ENCODE measurements at regions not wholly inside any gene's neighbourhood (a gene's known extent, or its start where the extent isn't known, plus 50 kb on each side); places are given as distances from the start of the nearest gene placed in this dataset.
A peak's percentile ranks its signal among the peaks of the same experiment; 100 is the strongest.
"Not testable (repeated sequence)": the region's sequence is repeated elsewhere in the genome, so short reads cannot be mapped to it uniquely, and the experiment has no call there.

DNA sequence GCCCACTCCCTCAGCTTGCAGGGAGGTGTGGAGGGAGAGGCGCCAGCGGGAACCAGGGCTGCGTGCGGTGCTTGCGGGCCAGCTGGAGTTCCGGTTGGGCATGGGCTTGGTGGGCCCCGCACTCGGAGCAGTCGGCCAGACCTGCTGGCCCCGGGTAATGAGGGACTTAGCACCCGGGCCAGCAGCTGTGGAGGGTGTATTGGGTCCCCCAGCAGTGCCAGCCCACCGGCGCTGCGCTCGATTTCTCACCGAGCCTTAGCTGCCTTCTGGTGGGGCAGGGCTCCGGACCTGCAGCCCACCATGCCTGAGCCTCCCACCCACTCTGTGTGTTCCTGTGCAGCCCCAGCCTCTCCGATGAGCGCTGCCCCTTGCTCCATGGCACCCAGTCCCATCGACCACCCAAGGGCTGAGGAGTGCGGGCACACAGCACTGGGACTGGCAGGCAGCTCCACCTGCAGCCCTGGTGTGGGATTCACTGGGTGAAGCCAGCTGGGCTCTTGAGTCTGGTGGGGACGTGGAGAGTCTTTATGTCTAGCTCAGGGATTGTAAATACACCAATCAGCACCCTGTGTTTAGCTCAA is 254.0 kb downstream of the DSC3 start:
- not testable (repeated sequence) for H3K27me3 ChIP-seq (ENCODE audit: control insufficient read depth, insufficient read depth, low read length); H3K4me3 ChIP-seq (ENCODE audit: insufficient read depth, low read depth, low read length); H3K36me3 ChIP-seq (replicated peaks; ENCODE audit: control insufficient read depth, insufficient read depth, low read length); DNase-seq

DNA sequence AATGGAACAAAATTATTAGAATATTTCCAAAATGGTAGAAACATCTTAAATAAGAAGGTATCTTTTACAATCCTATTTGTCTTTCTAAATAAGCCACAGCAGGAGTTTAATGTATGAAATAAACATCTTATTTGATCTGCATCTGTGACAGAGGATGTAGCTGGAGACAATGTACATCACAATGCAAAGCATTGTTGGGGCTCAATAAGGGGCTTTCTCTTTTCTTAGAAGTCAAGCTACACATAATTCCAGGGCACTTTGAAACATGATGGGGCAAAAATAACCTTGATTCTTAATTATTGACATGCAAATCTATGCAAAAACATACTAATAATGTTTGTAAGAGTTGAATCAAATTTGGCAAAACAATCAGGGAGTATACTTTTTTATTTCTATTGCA is 255.1 kb downstream of the DSC3 start:
- Histone ChIP-seq H3K36me3 (replicated peaks; ENCODE audit: control insufficient read depth, insufficient read depth, low read length) (no peaks in the 10 kb centered on the region), H3K4me3 (ENCODE audit: insufficient read depth, low read depth, low read length) (no peak overlapping the region), H3K27me3 (ENCODE audit: control insufficient read depth, insufficient read depth, low read length) (no peaks in the 10 kb centered on the region)
- DNase-seq, result peak; percentile 21

DNA sequence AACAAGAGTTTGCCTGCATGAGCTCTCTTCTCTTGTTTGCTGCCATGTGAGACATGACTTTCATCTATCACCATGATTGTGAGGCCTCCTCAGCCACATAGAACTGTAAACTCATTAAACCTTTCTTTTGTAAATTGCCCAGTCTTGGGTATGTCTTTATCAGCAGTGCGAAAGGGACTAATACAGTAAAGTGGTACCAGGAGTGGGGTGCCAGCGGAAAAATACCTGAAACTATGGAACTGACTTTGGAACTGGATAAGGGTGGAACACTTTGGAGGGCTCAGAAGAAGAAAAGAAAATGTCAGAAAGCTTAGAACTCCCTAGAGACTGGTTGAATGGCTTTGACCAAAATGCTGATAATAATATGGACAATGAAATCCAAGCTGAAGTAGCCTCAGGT is 260.9 kb downstream of the DSC3 start:
- no peak overlapping the region for H3K4me3 ChIP-seq (ENCODE audit: insufficient read depth, low read depth, low read length)
- DNase-seq, result no peak
- no peaks in the 10 kb centered on the region for H3K27me3 ChIP-seq (ENCODE audit: control insufficient read depth, insufficient read depth, low read length)
- H3K36me3 ChIP-seq (replicated peaks; ENCODE audit: control insufficient read depth, insufficient read depth, low read length), result no peaks in the 10 kb centered on the region

DNA sequence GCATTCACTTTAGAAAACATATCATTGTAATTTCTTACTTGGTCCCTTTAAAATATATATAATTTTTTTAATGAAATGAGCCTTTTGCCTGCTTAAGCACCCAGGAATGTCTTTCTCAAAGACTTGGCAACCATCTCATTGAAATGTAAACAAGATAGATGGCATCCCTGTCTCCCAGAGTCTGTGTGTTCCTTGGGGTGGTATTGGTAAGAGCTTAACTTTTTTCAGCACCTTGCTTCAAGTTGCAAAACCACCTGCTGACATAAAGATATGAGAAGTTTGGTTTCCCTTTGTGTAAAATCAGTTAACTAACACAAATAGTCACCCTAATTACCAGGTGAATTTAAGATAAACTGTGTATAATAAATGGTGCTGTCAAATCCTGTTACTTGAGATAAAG is 266.9 kb downstream of the DSC3 start:
- DNase-seq, result no peak
- Histone ChIP-seq H3K27me3 (ENCODE audit: control insufficient read depth, insufficient read depth, low read length) (no peaks in the 10 kb centered on the region), H3K36me3 (replicated peaks; ENCODE audit: control insufficient read depth, insufficient read depth, low read length) (no peaks in the 10 kb centered on the region), H3K4me3 (ENCODE audit: insufficient read depth, low read depth, low read length) (no peak overlapping the region)

DNA sequence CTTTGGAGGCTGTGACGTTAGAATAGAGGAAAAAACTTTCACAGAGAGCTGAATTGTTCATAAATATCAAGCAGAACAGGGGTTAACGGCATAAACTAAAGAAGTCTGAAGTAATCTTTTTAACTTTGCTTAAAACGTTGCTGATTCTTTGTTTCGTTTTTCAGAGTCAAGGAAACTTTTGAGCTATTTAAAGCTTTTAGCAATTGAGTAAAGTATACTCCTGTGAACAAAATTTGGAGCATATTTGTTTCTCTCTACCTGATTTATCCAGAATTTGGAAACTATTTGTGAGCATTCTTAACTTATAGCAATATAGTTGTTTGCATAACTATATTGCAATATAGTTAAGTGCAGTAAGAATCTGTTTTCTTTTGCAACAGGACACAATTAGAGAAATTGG is 270.4 kb downstream of the DSC3 start:
- not testable (repeated sequence) for H3K36me3 ChIP-seq (replicated peaks; ENCODE audit: control insufficient read depth, insufficient read depth, low read length); H3K27me3 ChIP-seq (ENCODE audit: control insufficient read depth, insufficient read depth, low read length); H3K4me3 ChIP-seq (ENCODE audit: insufficient read depth, low read depth, low read length); DNase-seq

DNA sequence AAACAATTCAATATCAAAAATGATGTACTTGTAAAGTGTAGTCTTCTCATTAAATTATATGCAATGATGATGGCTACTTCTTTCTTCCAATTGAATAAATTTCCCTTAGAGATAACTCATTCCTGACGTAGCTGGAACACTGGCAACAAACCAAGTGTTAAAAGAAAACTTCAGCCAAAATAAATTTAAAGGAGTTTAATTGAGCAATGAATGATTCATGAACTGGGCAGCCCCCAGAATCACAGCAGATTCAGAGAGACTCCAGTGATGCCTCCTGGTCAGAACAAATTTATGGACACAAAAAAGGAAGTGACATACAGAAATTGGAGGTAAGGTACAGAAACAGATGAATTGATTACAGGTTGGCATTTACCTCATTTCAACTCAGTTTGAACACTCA is 276.5 kb downstream of the DSC3 start:
- DNase-seq, result no peak
- Histone ChIP-seq H3K4me3 (ENCODE audit: insufficient read depth, low read depth, low read length) (no peak overlapping the region), H3K27me3 (ENCODE audit: control insufficient read depth, insufficient read depth, low read length) (no peaks in the 10 kb centered on the region), H3K36me3 (replicated peaks; ENCODE audit: control insufficient read depth, insufficient read depth, low read length) (no peaks in the 10 kb centered on the region)

DNA sequence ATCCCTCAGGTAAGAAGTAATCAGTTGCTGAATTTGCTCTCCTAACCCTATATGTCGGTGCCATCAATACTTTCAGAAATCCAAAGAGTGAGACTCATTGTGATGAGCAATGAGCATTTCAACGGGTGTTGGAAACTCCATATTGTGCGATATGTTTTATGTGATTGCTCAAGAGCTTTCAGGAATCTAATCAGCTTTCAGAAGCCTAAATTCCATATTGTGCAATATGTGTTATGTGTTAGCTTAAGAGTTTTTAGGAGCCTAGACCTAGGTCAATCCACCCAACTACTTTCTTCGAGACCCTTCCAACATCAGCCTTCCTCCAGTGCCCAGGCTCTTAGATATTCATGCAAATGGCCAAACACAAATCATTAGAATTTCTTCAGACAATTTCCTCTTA is 277.3 kb downstream of the DSC3 start:
- DNase-seq, result no peak
- Histone ChIP-seq H3K36me3 (replicated peaks; ENCODE audit: control insufficient read depth, insufficient read depth, low read length) (no peaks in the 10 kb centered on the region), H3K27me3 (ENCODE audit: control insufficient read depth, insufficient read depth, low read length) (no peaks in the 10 kb centered on the region), H3K4me3 (ENCODE audit: insufficient read depth, low read depth, low read length) (no peak overlapping the region)

DNA sequence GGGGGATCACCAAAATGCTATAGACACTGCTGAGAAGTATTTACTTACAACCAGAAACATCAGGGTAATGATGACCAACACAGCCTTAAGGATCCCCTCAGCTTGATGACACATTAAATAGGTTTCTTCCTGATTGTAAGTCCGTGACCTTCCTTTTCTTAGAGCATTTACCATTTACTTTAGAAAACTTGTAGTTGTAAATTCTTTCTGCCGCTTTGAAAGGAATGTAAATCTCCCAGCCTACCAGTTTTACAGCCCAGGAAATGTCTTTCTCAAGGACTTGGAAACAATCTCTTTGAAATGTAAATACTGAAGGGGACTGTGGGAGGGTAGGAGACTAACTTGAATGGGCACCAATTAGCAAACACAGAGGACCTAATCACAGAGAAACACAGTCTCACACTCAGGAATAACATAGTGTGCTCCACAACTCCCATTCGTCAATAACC is 278.6 kb downstream of the DSC3 start:
- peak; percentile 14 for DNase-seq
- H3K4me3 ChIP-seq (ENCODE audit: insufficient read depth, low read depth, low read length), result no peak overlapping the region
- H3K36me3 ChIP-seq (replicated peaks; ENCODE audit: control insufficient read depth, insufficient read depth, low read length), result no peaks in the 10 kb centered on the region
- no peaks in the 10 kb centered on the region for H3K27me3 ChIP-seq (ENCODE audit: control insufficient read depth, insufficient read depth, low read length)

DNA sequence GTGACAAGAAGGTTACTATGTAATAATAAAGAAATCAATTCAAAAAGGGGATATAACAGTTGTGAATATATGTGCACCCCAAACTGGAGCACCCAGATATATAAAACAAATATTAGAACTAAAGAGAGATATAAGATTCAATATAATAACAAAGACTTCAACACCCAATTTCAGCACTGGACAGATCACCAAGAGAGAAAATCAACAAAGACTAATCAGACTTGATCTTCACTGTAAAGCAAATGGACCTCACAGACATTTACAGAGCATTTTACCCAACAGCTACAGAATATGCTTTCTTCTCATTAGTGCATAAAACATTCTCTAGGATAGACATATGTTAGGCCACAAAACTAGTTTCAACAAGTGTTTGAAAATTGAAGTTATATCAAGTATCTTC is 287.7 kb downstream of the DSC3 start:
- no peak overlapping the region for H3K4me3 ChIP-seq (ENCODE audit: insufficient read depth, low read depth, low read length)
- no peaks in the 10 kb centered on the region for H3K27me3 ChIP-seq (ENCODE audit: control insufficient read depth, insufficient read depth, low read length)
- DNase-seq, result no peak
- no peaks in the 10 kb centered on the region for H3K36me3 ChIP-seq (replicated peaks; ENCODE audit: control insufficient read depth, insufficient read depth, low read length)

DNA sequence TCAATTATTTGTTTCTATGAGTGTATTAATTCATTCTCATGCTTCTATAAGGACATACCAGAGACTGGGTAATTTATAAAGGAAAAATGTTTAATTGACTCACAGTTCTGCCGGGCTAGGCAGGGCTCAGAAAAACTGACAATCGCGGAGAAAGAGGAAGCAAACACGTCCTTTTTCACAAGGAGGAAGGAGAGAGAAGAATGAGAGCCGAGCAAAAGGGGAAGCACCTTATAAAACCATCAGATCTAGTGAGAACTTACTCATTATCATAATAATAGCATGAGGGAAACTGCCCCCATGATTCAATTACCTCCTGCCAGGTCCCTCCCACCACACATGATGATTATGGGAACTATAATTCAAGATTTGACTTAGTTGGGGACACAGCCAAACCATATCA is 294.0 kb downstream of the DSC3 start:
- DNase-seq, result no peak
- H3K4me3 ChIP-seq (ENCODE audit: insufficient read depth, low read depth, low read length), result no peak overlapping the region
- no peaks in the 10 kb centered on the region for H3K27me3 ChIP-seq (ENCODE audit: control insufficient read depth, insufficient read depth, low read length)
- H3K36me3 ChIP-seq (replicated peaks; ENCODE audit: control insufficient read depth, insufficient read depth, low read length), result no peaks in the 10 kb centered on the region

DNA sequence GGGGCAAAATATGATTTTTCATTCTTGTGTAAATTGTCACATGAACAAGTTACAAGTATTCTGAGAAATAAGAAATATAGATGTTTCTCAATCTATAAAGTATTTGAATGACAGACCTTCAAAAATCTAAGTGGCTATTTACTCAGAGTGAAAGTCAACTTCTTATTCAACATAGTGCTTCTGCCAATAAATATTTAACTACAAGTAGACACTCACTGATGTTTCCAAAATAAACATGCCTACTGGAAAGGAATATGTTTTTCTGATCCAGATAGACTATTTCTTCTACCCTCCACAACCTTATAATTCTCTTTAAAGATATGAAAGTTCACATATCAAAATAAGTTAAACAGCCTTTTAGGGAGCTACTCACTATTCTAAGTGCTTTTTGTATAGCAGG is 296.3 kb downstream of the DSC3 start:
- Histone ChIP-seq H3K4me3 (ENCODE audit: insufficient read depth, low read depth, low read length) (no peak overlapping the region), H3K36me3 (replicated peaks; ENCODE audit: control insufficient read depth, insufficient read depth, low read length) (no peaks in the 10 kb centered on the region), H3K27me3 (ENCODE audit: control insufficient read depth, insufficient read depth, low read length) (no peaks in the 10 kb centered on the region)
- DNase-seq, result no peak

DNA sequence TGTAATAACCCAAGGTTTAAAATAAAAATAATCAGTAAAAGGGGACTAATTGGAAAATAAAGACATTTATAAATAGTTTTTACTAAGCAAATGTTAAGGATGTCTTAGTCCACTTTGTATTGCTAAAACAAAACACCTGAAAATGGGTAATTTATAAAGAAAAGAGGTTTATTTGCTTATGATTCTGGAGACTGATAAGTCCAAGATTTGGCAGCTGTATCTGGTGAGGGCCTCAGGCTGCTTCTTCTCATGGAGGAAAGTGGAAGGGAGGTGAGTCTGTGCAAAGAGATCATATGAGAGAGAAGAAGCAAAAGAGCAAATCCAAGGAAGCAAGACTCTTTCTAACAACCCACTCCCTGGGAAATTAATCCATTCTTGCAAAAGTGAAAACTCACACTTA is 299.5 kb downstream of the DSC3 start:
- H3K36me3 ChIP-seq (replicated peaks; ENCODE audit: control insufficient read depth, insufficient read depth, low read length), result no peaks in the 10 kb centered on the region
- no peak overlapping the region for H3K4me3 ChIP-seq (ENCODE audit: insufficient read depth, low read depth, low read length)
- DNase-seq, result no peak
- no peaks in the 10 kb centered on the region for H3K27me3 ChIP-seq (ENCODE audit: control insufficient read depth, insufficient read depth, low read length)

DNA sequence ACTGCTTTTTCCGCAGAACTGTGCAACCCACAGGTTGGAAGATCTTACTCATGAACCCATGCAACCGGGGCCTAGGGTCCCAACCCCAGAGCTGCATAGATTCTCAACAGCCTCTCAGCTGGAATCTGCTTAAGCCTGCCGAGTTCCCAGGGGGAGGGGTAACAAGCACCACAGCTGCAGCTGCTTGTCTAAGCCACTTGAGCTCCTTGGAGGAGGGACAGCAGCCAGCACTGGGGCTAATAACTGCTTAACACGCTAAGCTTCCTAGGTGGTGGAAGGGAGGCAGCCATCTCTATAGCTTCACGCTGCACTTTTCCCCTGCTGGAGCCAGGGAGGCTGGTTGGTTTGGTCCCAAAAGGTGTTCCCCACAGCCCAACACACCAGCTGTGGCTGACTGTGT is 311.6 kb downstream of the DSC3 start:
- Histone ChIP-seq H3K36me3 (replicated peaks; ENCODE audit: control insufficient read depth, insufficient read depth, low read length) (no peaks in the 10 kb centered on the region), H3K27me3 (ENCODE audit: control insufficient read depth, insufficient read depth, low read length) (no peaks in the 10 kb centered on the region), H3K4me3 (ENCODE audit: insufficient read depth, low read depth, low read length) (no peak overlapping the region)
- DNase-seq, result no peak

DNA sequence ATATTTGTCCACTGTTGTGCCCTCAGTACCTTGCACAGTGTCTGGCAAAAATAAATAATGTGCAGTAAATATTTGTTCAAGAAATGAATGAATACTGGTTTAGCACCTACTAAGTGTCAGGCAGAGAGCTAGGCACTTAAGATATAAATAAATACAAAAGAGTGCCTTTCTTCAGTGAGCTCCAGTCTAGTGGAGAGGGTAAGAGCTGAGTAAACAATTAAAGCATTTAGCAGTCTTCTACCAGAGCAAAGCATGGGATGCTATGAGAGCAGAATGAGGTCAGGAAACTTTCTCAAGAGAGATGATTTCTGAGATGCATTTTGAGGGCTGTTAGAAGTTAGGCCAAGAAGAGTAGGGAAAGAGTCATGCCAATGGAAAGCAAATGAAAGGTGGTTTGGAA is 314.7 kb downstream of the DSC3 start:
- no peak overlapping the region for H3K4me3 ChIP-seq (ENCODE audit: insufficient read depth, low read depth, low read length)
- no peak for DNase-seq
- no peaks in the 10 kb centered on the region for H3K27me3 ChIP-seq (ENCODE audit: control insufficient read depth, insufficient read depth, low read length)
- no peaks in the 10 kb centered on the region for H3K36me3 ChIP-seq (replicated peaks; ENCODE audit: control insufficient read depth, insufficient read depth, low read length)

DNA sequence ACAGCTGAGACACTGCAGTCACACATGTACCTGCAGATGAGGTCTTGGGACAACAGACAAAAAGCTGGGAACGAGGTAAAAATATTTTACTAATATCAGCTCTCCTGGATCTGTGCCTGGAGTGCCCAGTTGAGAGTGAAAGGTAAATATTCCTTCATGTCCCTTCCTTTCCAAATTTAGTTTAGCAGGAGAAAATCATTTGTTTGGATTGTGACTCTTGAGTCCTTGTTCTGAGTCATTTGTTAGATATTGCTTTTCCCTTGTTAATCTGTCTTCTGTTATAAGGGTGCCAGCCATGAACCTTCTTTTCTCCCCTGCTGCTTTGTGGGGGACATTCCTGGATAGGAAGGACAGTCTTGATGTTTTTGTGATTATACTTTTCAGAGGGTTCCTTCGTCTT is 329.2 kb downstream of the DSC3 start:
- H3K27me3 ChIP-seq (ENCODE audit: control insufficient read depth, insufficient read depth, low read length), result no peaks in the 10 kb centered on the region
- H3K4me3 ChIP-seq (ENCODE audit: insufficient read depth, low read depth, low read length), result no peak overlapping the region
- DNase-seq, result no peak
- H3K36me3 ChIP-seq (replicated peaks; ENCODE audit: control insufficient read depth, insufficient read depth, low read length), result no peaks in the 10 kb centered on the region

DNA sequence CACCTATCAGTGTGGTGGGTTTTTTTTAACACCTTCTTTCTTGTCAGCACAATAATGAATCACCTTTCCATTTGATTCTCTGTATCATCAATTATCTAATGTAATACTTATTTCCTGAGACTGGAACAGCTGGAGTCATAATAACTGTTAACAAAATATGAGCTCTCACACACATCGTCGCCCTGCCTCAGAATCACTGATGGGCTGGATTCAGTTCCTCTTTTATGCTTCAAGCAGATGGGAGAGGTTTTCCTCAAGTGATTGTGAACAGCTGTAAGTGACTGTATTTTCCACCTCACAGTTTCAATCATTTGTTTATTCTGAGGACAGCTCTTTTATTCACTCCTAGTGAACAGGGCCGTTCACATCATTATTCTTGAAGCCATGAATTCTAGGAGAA is 330.2 kb downstream of the DSC3 start:
- Histone ChIP-seq H3K36me3 (replicated peaks; ENCODE audit: control insufficient read depth, insufficient read depth, low read length) (no peaks in the 10 kb centered on the region), H3K4me3 (ENCODE audit: insufficient read depth, low read depth, low read length) (no peak overlapping the region), H3K27me3 (ENCODE audit: control insufficient read depth, insufficient read depth, low read length) (no peaks in the 10 kb centered on the region)
- no peak for DNase-seq

Measured in H7 (cell line).